Fibroblast of gingiva (primary cell): ENCODE measurements at regions not wholly inside any gene's neighbourhood (a gene's known extent, or its start where the extent isn't known, plus 50 kb on each side); places are given as distances from the start of the nearest gene placed in this dataset.

ENCODE experiments used
- DNase-seq: peaks from one replicate; pipeline ENCODE4 v3.0.0-alpha.2; 2011; ENCODE audit warnings: low read depth

- no peak for DNase-seq
These were observed 240.1 kb downstream of the HGF start for GRCh38 chr7:81529785-81530184.

- no peak for DNase-seq
These were observed 242.2 kb downstream of the HGF start for GRCh38 chr7:81527651-81528050.

- DNase-seq = no peak
These were observed 242.9 kb downstream of the HGF start for GRCh38 chr7:81526971-81527370.

GRCh38 chr7:81525841-81526240 is 244.0 kb downstream of the HGF start:
- no peak for DNase-seq

GRCh38 chr7:81519886-81520285 is 250.0 kb downstream of the HGF start:
- peak; percentile 11 for DNase-seq

DNA sequence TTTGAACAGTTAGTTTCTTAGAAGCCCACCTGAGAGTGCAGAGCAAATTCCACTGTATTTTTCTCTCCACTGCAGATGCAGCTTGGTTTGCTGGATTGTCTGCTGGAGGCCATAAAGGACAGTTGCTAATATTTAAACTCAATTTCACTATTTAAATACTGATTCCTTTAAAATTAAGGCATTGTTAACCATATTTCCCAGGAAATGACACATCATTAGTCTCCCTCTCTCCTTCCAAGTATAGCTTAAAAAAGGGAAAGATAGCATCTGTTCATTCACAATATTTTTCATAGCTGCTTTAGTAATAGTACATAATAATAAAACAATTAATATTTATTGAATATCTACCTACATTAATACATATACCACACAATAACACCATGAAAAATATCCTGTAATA is 252.9 kb downstream of the HGF start:
- no peak for DNase-seq

DNA sequence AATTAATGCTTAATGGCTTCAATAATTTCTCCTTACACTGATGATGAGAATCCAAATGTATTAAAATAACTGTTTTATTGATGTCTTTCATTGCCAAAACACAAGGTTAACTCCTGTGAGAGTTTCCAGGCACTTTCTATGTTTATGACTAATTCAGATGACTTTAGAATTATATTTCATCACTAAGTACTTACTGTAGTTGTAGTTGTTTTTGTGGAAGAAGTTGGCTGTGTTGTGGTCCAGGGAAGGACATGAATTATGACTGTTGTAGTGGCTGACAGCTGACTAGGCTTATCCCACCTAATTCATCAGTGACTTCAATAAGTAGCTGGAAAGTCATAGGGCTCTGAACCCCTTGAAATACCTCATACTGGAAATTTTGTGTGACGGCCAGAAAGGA is 254.8 kb downstream of the HGF start:
- no peak for DNase-seq

- no peak for DNase-seq
These were observed 255.3 kb downstream of the HGF start for GRCh38 chr7:81514546-81514945.

GRCh38 chr7:81510122-81510521 is 259.7 kb downstream of the HGF start:
- no peak for DNase-seq

DNA sequence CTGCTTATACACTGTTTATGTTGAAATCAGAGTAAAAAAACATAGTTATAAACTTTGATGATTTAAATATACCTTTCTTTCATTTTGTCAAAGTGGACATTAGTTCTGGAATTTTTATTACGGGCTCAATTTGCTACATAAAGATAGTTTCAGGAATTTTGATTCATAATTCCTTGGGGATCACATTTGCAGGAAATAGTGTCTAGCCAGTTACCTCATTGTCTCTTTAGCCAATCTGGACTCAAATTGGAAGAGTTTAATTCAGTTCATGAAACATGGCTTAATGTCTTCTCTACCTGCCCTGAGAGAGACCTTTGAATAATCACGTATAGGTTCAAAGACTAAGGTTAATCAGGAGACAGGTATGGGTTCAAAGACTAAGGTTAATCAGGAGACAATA is 262.6 kb downstream of the HGF start:
- DNase-seq = no peak

DNA sequence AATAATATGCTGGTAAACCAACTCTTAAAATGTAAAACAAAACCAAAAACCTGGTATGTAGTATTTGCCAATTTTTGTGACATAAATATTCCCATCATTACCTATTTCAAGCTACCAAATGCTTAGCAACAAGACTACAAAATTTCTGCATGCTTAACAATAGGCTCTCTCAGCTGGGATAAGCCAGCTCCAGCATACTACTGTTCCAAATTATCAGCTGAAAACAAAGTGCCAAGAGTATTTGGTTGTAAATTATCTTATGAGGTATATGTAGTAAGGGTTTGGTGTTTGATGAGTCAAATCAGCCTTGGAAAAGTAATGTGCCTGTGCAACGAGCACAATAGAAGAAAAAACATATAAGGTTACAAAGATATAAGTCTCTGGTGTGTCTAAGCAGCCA is 263.2 kb downstream of the HGF start:
- DNase-seq = no peak

GRCh38 chr7:81503771-81504170 is 266.1 kb downstream of the HGF start:
- DNase-seq = no peak

DNA sequence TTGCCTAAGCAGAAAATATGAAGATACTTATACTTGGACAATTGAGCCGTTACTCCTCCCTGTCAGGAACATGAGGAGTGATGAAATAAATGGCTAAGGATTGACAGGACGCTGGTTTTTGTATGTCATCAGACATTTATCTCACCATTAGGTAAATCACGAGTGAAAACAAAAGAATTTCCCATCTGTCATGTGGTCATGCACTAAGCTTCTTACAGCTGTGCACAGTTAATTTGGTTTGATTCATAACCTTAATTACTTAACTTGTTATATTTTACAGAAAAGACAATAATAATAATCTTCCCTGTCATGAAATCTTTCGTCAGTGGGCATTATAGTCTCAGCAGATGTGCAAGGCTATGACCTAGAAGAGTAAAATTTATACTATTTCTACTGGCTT is 266.5 kb downstream of the HGF start:
- no peak for DNase-seq

DNA sequence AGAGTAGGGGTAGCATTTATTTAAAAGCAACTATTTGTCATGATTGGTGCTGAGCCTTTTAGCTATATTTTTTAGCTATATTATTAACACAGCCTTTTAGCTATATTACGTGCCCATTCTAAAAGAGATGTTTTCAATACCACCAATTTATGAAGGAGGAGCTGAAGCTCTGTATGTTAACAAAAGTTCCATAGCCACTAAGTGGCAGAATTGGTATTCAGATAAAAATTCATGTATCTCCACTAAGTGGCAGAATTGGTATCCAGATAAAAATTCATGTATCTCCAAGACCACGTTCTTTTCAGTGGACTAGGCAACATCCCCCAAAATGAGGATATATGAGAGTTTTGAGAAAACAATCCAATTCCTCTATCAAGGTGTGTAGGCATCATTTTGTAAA is 268.6 kb downstream of the HGF start:
- DNase-seq = peak; percentile 51

GRCh38 chr7:81500631-81501030 is 269.2 kb downstream of the HGF start:
- DNase-seq = no peak

GRCh38 chr7:81499262-81500116 is 270.4 kb downstream of the HGF start:
- peak; percentile 87 for DNase-seq

DNA sequence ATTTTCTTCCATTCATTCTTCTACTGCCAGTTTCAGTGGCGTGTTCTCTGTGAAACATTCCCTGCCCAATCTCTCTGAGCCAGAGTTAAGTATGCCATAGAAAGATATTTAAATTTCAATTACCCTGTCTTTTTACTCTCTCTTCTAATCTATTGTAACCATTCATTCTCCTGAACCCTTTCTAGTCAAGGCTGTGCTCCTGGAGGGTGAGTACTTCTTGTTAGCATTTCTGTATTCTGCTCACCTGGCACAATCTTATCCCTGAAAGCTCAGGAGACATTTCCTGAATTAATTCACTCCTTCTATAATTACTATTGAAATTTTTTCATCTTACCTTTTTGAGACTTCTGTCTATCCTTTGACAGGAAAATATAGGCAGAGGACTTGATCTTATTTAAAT is 271.7 kb downstream of the HGF start:
- no peak for DNase-seq

- DNase-seq = no peak
These were observed 276.9 kb downstream of the HGF start for GRCh38 chr7:81492910-81493309.

GRCh38 chr7:81492240-81492639 is 277.6 kb downstream of the HGF start:
- DNase-seq = no peak

GRCh38 chr7:81491573-81491972 is 278.3 kb downstream of the HGF start:
- no peak for DNase-seq

DNA sequence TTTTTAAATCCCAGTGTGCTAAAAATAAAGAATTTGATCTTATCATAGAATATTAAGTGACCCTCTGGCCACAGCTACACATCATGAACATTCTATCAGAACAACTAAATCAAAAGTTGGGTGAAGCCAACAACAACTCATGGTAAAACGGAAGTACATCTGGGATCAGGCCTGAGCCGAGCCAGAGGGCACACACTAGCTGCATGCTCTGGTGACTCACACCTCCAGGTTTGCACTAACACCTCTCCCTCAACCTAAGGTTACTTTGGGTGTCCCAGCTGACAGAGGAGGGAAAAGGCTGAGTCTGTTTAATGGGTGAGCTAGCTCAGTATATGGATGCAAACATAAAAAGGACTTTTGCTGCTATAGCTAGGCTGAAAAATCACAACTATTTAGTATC is 281.6 kb downstream of the HGF start:
- DNase-seq = no peak

DNA sequence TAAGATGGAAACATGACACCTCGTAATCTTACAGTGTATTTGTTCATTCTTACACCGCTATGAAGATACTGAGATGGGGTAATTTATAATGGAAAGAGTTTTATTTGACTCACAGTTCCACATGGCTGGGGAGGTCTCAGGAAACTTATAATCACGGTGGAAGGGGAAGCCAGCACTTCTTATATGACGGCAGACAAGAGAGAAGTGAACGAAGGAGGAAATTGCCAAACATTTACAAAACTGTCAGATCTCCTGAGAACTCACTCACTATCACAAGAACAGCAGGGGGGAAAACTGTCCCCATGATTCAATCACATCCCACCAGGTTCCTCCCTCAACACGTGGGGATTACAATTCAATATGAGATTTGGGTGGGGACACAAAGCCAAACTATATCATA is 282.3 kb downstream of the HGF start:
- DNase-seq = no peak

DNA sequence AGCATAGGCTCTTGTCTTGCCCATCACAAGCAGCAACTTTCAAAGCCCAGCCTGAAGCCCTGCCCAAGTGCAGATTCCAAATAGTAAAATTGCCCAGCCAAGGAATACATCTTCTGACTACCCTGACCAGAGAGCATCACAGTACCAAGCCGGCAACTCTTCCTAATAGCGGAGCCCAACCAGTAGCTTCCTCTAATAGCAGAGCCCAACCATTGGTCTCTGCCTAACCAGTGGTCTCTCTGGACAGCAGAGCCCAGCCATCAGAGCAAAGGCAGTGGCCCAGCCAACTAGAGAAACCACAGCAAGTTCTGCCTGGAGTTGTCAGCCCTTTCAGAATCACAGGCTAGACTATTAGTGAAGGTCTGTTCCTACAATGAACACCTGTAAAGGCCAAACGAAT is 285.6 kb downstream of the HGF start:
- DNase-seq = peak; percentile 91

- DNase-seq = peak; percentile 33
These were observed 287.2 kb downstream of the HGF start for GRCh38 chr7:81482600-81483186.
